ENCODE measurements at regions not wholly inside any gene's neighbourhood (a gene's known extent, or its start where the extent isn't known, plus 50 kb on each side); places are given as distances from the start of the nearest gene placed in this dataset.

DNA sequence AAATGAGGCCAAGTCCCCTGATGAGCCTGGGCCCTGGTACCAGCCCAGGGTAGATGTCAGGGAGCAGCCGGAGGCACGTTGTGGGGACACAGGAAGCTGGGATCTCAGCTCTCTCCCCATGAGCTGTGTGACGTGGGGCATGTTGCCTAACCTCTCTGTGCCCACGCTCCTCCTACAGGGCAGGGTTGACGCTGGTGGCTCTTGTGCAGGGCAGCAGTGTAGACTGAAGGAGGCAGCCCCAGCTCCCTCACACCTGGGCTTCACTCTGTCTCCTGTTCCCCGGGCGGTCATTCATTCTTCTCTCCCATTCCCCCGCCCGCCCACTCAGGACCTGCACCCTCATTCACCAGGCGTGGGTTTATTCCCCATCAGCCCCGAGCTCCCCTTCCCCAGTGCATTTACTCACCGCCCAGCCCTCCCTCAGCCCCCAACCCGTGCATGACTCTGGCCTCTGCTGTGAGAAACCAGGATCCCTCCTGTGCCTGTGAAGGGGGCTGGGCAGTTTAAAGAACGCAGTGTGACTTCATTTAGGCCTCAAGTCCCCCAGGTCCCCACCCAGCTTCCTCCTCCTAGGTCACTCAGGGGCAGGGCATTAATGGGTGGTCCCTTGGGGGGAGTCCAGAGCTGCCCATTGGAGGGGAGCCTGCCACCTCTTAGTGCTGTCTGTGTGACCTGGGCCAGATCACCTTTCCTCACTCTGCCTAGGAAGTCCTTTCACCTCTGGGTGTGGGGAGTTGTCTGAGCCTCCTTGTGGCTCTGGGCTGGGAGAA is 285.7 kb downstream of the PTPRU start:
- Histone ChIP-seq H3K36me3 (no peaks in the 10 kb centered on the region), H3K4me3 (ENCODE audit: low read depth, low read length) (no peak overlapping the region), H3K4me1 (no peaks in the 10 kb centered on the region), H3K27me3 (no peaks in the 10 kb centered on the region), H3K9me3 (no peaks in the 10 kb centered on the region)
- TF ChIP-seq CTCF (IDR thresholded peaks at IDR 0.05; ENCODE audit: low read depth, low read length), result no peak
- DNase-seq, result no peak

DNA sequence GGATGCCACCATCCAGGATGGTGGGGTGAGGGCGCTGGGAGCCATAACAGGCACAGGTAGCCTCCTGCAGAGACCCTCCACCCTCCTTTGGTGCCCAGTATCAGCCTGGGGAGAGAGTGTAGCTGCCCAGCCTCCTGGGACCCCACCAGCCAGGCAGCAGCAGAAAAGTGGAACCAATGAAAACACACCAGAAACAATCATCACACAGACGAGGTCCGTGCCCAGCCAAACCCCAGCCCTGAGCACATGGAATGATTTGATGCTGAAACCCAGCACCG is 285.1 kb downstream of the PTPRU start:
- DNase-seq, result no peak
- H3K36me3 ChIP-seq, result no peaks in the 10 kb centered on the region
- no peaks in the 10 kb centered on the region for H3K4me1 ChIP-seq
- H3K4me3 ChIP-seq (ENCODE audit: low read depth, low read length), result no peak overlapping the region
- no peaks in the 10 kb centered on the region for H3K9me3 ChIP-seq
- H3K27me3 ChIP-seq, result no peaks in the 10 kb centered on the region
- no peak for TF ChIP-seq CTCF (IDR thresholded peaks at IDR 0.05; ENCODE audit: low read depth, low read length)

DNA sequence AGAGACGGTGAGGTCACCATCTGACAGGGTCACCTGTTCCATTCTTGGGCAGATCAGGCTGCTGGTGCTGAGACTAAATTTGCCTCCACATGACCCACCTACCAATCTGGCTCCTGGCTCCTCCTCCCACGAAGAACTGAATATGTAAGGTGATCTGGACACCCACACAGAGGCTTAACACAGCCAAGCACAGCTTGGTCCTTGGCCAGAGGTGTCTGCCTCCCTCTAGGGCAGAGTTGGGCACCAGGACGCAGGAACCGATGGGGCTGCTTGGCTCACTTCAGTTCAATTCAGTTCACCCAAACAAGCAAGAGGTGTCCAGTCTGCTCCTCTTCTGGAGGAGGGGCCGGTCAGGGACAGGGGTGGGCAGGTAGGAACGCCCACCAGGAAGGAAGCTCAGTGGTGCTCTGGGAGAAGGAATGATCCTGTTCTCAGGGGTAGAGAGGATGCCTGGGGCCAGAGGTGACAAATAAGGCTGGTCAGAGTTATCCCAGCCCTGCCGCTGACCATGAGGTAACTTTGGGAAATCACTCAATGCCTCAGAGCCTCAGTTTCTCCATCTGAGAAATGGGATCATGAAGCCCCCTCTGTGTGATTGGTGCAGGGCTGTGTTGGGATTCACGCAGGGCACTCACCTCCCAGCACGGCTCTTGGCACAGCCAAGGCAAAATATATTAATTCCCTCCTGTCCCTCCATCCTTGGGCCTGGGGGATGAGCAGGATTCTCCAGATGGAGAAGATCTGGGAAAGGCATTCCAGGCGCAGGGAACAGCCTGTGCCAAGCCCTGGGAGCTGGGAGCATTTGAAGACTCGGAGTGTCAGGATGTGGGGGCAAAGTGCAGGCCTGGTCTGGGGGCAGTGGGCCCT is 284.5 kb downstream of the PTPRU start:
- TF ChIP-seq CTCF (IDR thresholded peaks at IDR 0.05; ENCODE audit: low read depth, low read length), result no peak
- no peaks in the 10 kb centered on the region for H3K4me1 ChIP-seq
- H3K9me3 ChIP-seq, result no peaks in the 10 kb centered on the region
- no peaks in the 10 kb centered on the region for H3K27me3 ChIP-seq
- H3K36me3 ChIP-seq, result no peaks in the 10 kb centered on the region
- DNase-seq, result no peak
- no peak overlapping the region for H3K4me3 ChIP-seq (ENCODE audit: low read depth, low read length)

DNA sequence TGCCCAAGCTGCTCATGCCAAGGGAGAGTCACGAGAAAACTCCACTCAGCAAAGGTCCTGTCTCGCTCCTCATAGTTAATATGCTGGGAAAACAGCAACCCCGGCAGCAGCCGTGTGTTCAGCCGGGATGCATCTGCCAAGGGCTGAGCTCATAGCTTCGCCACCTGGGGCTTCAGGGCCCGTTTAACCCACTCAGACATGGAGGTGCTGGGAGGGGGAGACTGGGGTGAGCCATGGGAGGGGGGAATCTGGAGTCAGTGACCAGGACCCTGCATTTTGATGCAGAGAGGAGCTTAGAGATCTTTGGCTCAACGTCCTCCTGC is 283.4 kb downstream of the PTPRU start:
- no peaks in the 10 kb centered on the region for H3K4me1 ChIP-seq
- TF ChIP-seq CTCF (IDR thresholded peaks at IDR 0.05; ENCODE audit: low read depth, low read length), result no peak
- H3K36me3 ChIP-seq, result no peaks in the 10 kb centered on the region
- no peak overlapping the region for H3K4me3 ChIP-seq (ENCODE audit: low read depth, low read length)
- DNase-seq, result no peak
- H3K9me3 ChIP-seq, result no peaks in the 10 kb centered on the region
- no peaks in the 10 kb centered on the region for H3K27me3 ChIP-seq

DNA sequence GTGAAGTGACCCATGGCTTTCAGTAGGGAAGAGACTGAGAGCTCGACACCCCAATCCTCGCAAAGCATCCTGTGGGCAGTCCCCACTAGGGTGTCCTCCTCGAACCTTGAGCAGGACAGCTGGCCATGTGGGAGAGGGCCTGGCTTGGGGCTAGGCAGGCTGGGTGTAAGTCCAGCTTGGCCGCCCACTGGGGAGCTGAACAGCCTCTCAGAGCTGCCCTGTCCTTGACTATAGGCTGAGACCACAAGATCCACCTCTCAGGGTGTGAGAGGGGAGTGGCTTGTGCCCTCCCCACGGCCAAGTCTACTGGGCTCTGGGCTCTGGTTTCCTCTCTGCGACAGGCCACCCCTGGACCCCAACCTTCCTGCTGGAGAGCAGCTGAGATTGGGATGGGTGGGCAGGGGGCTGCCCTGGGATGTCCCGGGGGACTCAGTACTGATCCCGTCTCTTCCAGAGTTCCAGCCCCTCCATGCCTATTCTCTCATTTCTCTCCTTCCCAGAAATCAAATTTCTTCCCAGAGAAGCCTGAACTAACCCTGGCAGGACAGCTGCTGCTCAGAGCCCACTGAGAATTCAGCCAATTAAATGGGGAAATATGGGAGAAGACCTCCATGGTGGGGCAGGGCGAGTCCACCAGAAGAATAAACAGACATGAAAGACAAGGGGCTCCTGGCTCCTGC is 282.9 kb downstream of the PTPRU start:
- Histone ChIP-seq H3K4me1 (no peaks in the 10 kb centered on the region), H3K36me3 (no peaks in the 10 kb centered on the region), H3K4me3 (ENCODE audit: low read depth, low read length) (no peak overlapping the region), H3K9me3 (no peaks in the 10 kb centered on the region), H3K27me3 (no peaks in the 10 kb centered on the region)
- no peak for DNase-seq
- no peak for TF ChIP-seq CTCF (IDR thresholded peaks at IDR 0.05; ENCODE audit: low read depth, low read length)
